HG02981 (cell line): ENCODE measurements at regions not wholly inside any gene's neighbourhood (a gene's known extent, or its start where the extent isn't known, plus 50 kb on each side); places are given as distances from the start of the nearest gene placed in this dataset.
"Not testable (repeated sequence)": the region's sequence is repeated elsewhere in the genome, so short reads cannot be mapped to it uniquely, and the experiment has no call there.

Source experiments
- ATAC-seq: cut with Tn5 transposase; IDR thresholded peaks from one replicate; pipeline ENCODE4 v1.9.1; 2021; ENCODE audit warnings: mild to moderate bottlenecking, moderate library complexity; ENCODE audit not compliant: unreplicated experiment

GRCh38 chr6:165173484-165173883 lies 135.9 kb downstream of the C6orf118 start:
- no peak for ATAC-seq

DNA sequence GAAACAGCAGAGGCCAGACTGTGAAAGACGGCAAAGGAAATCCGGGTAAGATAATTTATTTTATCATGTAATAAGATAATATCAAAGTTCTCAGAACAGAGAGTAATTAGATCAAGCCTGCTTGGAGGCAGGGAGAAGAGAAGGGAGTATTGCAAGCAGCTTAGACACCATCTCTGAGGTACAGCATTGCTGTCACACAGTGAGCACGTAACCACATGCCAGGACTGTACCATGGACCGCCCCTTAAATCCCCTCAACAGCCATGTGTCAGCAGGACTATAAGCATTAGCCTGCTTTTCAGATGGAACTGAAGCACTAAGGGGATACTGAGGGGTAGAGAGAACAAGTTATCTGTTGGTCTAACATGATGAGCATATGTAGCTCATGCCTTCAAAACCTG lies 141.5 kb downstream of the C6orf118 start:
- ATAC-seq, result no peak

DNA sequence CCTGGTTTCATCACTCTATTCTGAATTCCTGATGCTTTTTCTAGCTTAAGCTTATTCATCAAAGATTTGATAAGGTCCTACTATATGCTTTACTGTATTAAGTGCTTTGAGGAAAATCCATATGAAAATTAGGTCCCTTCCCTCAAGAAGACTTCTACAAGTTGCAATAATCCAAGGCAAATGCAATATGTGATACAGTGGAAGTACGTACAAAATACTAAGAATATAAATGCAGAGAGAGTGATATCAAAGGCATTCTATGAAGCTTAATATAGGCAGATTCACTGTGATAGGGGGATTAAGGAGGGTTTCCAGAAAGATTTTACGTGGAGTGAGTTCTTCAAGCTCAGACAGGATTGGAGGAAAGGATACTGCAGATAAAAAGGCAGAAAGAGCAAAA lies 142.1 kb downstream of the C6orf118 start:
- ATAC-seq, result no peak

- ATAC-seq, result no peak
Measured at GRCh38 chr6:165163519-165163918, 145.9 kb downstream of the C6orf118 start.

DNA sequence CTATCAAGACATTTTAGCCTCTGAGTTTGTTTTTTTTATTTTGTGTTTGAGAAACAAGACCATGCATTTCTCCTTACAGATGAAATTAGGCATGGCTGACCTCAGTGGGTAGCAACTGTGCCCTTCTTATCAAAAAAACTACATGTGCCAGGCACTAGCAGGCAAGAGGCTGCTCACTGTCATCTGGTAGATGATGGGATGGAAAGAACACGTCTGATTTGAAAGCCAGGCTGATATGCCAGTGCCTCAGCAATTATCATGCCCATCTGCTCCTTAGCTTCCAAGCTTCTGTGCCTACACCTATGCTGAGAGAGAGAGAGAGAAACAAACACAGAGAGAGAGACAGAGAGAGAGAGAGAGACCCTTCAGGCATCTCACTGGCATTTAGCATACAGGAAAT lies 149.9 kb downstream of the C6orf118 start:
- no peak for ATAC-seq

GRCh38 chr6:165146456-165146855 lies 162.9 kb downstream of the C6orf118 start:
- no peak for ATAC-seq

DNA sequence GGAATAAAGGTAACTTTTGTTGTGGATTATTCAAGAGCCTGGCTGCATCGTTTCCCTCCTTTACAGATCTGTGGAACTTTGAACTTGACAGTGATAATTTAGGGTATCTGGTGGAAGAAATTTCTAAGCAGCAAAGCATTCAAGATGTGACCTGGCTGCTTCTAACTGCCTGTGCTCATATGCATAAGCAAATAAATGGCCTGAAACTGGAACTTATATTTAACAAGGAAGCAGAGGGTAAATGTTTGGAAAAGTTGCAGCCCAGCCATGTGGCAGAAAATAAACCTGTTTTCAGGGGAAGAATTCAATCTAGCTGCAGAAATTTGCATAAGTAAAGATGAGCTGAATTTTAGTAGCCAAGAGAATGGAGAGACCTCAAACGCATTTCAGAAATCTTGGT lies 173.5 kb downstream of the C6orf118 start:
- no peak for ATAC-seq

DNA sequence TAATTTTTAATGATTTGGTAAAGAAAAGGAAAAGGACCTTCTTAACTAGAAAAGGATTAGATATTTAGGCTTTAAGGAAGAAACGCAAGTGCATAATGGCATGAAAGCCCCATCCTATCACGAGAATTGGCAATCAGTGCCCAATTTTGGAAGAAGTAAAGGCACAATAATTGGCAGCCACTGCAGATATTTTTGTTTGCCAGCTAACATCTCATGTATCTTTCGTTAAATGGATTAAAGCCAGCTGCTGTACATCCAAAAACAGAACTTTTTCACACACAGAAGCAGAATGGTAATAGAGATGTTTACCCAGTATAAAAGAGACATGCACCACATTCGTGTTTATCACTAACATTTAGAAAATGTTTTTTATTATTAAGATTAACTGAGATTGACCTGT lies 180.3 kb downstream of the C6orf118 start:
- no peak for ATAC-seq

GRCh38 chr6:165127743-165128142 lies 181.7 kb downstream of the C6orf118 start:
- ATAC-seq, result not testable (repeated sequence)

- ATAC-seq, result not testable (repeated sequence)
Measured at GRCh38 chr6:165124681-165125080, 184.7 kb downstream of the C6orf118 start.

DNA sequence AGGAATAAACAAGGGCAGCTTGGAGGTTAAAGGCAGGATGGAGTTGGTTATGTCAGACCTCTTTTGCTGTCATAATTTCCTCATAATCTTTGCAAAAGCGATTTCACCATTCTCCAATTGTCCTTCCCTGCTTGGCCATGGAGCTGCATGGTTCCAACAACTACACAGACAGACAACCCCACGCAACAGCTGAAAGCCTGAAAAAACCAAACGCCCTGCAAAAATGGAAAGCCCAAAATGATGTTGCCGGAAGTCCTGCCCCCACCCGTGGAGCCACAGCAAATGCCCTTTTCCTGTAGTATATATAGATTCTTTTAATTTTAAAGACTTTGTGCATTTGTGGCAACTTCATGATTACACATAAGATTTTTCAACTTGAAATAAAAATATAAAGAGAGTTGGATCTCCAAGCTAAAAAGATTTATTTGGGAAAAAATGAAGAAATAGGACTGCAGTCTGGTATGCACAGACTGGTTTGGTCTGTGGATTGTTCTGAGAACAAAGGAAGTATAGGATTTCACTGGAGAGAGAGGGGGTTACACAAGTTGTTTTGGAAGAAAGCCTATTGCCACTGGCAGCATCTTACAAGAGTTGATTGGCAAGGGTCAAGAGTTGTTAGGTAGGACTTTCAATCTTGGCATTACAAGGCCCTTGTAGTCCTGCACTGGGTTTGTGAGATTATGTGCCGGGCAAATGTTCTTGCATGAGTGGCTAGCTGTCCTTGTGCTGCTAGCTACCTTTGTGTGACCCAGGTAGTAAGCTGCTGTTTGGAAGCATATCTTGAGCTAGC lies 190.0 kb downstream of the C6orf118 start:
- no peak for ATAC-seq

- no peak for ATAC-seq
Measured at GRCh38 chr6:165118736-165119135, 190.7 kb downstream of the C6orf118 start.

GRCh38 chr6:165117806-165118205 lies 191.6 kb downstream of the C6orf118 start:
- no peak for ATAC-seq

DNA sequence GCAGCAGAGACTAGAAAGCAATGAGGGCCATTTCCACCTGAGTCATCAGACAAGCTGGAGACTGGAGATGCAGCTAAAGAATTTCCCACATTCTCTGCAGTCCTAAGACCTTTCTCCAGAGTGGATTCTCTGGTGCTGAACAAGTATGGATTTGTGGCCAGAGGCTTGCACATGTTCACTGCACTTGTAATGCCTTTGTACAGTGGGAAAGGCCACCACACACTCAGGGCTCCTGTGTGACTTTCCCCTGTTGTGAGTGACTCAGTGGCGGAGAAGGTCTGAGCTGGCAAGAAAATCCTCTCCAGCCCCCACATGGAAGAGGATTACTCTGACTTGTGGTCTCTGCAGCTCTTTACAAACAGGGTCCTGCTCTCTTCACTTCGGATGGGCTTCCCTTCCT lies 192.3 kb downstream of the C6orf118 start:
- no peak for ATAC-seq

GRCh38 chr6:165110860-165111259 lies 198.5 kb downstream of the C6orf118 start:
- ATAC-seq, result no peak

DNA sequence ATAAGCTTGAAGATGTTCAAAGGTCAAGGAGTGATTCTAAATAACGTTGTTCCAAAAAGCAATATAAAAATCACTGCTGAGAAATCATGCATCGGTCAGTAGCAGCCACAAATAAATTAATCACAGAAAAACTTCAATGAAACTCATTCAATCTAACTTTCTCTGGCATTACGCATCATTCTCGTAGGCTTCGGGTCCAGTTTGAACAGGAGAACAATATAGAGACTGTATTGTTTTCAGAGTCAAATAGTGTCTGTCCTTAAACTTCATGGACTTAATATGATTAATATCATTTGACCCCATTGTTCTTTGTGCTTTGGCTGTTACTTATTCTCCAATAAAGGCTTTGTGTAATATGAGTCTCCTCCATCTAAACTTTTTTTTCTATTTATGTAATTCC lies 200.4 kb downstream of the C6orf118 start:
- no peak for ATAC-seq

DNA sequence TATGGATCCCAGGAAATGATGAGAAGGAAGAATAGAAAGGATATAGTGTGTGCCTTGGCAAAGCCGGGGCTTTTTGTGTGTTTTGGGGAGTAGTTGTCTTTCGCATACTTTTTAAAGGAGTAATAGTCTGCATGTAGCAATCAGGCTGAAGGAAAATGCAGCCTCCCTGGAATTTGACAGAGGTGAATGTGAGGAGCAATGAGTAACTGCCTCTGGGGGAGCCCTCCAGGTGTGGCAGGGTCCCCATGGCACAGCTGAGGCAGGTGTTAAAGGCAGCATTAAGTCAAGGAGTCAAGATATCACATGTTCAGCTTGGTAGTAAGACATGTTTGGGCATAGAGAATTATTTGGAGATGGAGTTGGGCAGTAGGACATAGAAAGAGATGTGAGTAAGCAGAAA lies 203.1 kb downstream of the C6orf118 start:
- no peak for ATAC-seq

GRCh38 chr6:165098165-165098564 lies 211.2 kb downstream of the C6orf118 start:
- no peak for ATAC-seq

DNA sequence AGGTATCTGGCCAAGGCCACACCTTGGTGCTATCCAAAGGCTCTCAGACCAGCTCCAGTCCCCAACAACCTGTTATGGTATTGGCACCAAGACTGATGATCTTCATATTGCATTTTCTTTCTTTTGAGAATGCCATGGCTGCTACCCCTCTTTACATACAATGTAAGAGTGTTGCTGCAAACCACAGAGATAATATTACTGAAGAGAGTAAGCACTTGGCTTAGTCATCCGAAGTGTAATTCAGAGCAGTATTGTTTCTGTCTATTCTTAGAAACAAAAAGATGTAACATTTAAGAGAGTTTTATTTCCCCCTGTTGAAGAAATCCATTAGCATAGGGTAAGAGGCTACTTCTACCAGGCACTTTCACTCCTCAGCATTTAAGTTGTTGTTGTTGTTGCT lies 212.5 kb downstream of the C6orf118 start:
- ATAC-seq, result no peak

DNA sequence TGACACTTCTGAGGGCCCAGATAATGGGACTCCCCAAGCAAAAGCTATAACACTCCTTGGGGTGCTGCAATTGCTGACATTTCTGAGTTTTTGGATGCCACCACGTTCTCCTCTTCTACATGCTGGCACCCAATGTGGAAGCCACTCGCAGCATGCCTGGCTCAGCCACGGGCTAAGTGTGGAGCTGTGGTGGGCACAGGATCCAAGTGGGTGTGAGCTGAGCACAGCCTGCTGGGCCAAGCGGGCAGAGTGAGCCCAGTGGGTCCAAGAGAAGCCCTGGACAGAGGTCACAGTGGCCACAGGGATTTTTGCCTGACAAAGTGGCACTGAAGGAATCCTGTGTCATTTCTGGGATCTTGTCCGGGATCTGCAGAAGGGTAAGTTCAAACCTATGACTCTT lies 213.2 kb downstream of the C6orf118 start:
- no peak for ATAC-seq

GRCh38 chr6:165092881-165093595 lies 216.4 kb downstream of the C6orf118 start:
- no peak for ATAC-seq

- ATAC-seq, result no peak
Measured at GRCh38 chr6:165091121-165091785, 218.2 kb downstream of the C6orf118 start.
